Thyroid gland (tissue), 4 donors: ENCODE measurements at regions not wholly inside any gene's neighbourhood (a gene's known extent, or its start where the extent isn't known, plus 50 kb on each side); places are given as distances from the start of the nearest gene placed in this dataset.

Experiments used
- DNase-seq, 2 donors: peaks; one replicate each; pipeline ENCODE4 v3.0.0-alpha.2; 2019
- H3K27ac ChIP-seq, 3 donors: fragments of 200-600 bp; sonication (generic); 1 replicate in 2 of 3; 2 replicates in 1 of 3; pipeline ENCODE4 v1.5.1; 2016 to 2019; ENCODE audit warnings: mild to moderate bottlenecking in 1 of 3, moderate library complexity in 1 of 3
- H3K27me3 ChIP-seq: fragments of 200-600 bp; sonication (generic); one replicate; pipeline ENCODE4 v1.5.1; 2019
- H3K36me3 ChIP-seq, 2 donors: fragments of 200-600 bp; sonication (generic); one replicate each; pipeline ENCODE4 v1.5.1; 2016 to 2019
- H3K4me1 ChIP-seq, 2 donors: fragments of 200-600 bp; sonication (generic); one replicate each; pipeline ENCODE4 v1.5.1; 2017 to 2019
- H3K4me3 ChIP-seq, 3 donors: fragments of 200-600 bp; sonication (generic); replicated peaks in 1 of 3; 1 replicate in 2 of 3; 2 replicates in 1 of 3; pipeline ENCODE4 v1.5.1; 2016; ENCODE audit warnings: mild to moderate bottlenecking in 1 of 3
- H3K9me3 ChIP-seq: fragments of 200-600 bp; sonication (generic); one replicate; pipeline ENCODE4 v1.5.1; 2017
- POLR2A ChIP-seq, 2 donors: fragments of 450-650 bp; IDR thresholded peaks; one replicate each; pipeline ENCODE4 v1.6.1; 2017; ENCODE audit warnings: antibody characterized with exemption in 2 of 2, mild to moderate bottlenecking in 2 of 2, moderate library complexity in 1 of 2
- WGBS, 2 donors: methylation state at CpG; one replicate each; pipeline ENCODE4 v1.1.5; 2017; 5-methylcytosine and 5-hydroxymethylcytosine counted together
- intact Hi-C: fragments of 100-400 bp; cut with DNase I; formaldehyde crosslinking; loops from one replicate; pipeline ENCODE4 v1.15.1; 2023
- TF ChIP-seq, protein P1 (sequence below), 6 experiments: fragments of 200-600 bp in 3 of 6; fragments of 450-650 bp in 3 of 6; sonication (generic) in 3 of 6; IDR thresholded peaks; one replicate each; pipeline ENCODE4 v1.5.1; 2016 to 2019; ENCODE audit warnings: antibody characterized with exemption in 6 of 6, mild to moderate bottlenecking in 2 of 6, inconsistent platforms in 1 of 6, moderate library complexity in 1 of 6

GRCh38 chr12:83414981-83415380 is 728.3 kb downstream of the TMTC2 start:
- H3K36me3 ChIP-seq: no peaks in the 10 kb centered on the region
- no peaks in the 10 kb centered on the region for H3K9me3 ChIP-seq
- H3K27me3 ChIP-seq: no peaks in the 10 kb centered on the region
- 90% methylated on average over 3 of the region's 3 CpGs; no CpG with 5 or more reads in 1 of the 2 donors for WGBS, 2 donors
- DNase-seq: no peak
- no peak overlapping the region for H3K27ac ChIP-seq
- intact Hi-C loops: no loop called here
- H3K4me1 ChIP-seq: no peaks in the 10 kb centered on the region
- H3K4me3 ChIP-seq: no peak overlapping the region
- TF ChIP-seq, protein P1, sequence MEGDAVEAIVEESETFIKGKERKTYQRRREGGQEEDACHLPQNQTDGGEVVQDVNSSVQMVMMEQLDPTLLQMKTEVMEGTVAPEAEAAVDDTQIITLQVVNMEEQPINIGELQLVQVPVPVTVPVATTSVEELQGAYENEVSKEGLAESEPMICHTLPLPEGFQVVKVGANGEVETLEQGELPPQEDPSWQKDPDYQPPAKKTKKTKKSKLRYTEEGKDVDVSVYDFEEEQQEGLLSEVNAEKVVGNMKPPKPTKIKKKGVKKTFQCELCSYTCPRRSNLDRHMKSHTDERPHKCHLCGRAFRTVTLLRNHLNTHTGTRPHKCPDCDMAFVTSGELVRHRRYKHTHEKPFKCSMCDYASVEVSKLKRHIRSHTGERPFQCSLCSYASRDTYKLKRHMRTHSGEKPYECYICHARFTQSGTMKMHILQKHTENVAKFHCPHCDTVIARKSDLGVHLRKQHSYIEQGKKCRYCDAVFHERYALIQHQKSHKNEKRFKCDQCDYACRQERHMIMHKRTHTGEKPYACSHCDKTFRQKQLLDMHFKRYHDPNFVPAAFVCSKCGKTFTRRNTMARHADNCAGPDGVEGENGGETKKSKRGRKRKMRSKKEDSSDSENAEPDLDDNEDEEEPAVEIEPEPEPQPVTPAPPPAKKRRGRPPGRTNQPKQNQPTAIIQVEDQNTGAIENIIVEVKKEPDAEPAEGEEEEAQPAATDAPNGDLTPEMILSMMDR (IDR thresholded peaks at IDR 0.05): no peak
- TF ChIP-seq POLR2A (IDR thresholded peaks at IDR 0.05): no peak

DNA sequence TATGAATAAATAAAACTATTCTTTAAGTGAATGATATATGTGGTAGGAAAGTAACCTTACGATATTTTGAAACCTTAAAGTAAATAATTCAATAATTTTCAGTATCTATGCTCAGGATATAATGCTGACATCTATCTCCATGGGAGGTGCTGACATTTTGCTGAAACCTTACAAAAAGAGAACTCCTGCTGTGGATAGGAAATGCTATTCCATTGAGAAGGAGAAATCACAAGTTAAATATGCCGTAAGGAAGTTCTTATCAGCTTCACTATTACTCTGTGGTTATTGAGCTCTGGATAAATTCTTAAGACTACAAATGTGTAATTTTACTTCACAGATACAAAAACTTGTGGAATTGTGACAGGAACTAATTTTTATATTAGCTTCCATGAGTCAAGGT is 722.1 kb downstream of the TMTC2 start:
- intact Hi-C loops: no loop called here
- H3K9me3 ChIP-seq: no peaks in the 10 kb centered on the region
- WGBS, 2 donors: 84 to 93% methylated on average over 2 of the region's 2 CpGs

GRCh38 chr12:83408146-83408545 is 721.4 kb downstream of the TMTC2 start:
- Histone ChIP-seq H3K27me3 (no peaks in the 10 kb centered on the region), H3K4me1 (no peaks in the 10 kb centered on the region), H3K4me3 (no peak overlapping the region), H3K36me3 (no peaks in the 10 kb centered on the region), H3K9me3 (no peaks in the 10 kb centered on the region), H3K27ac (no peak overlapping the region)
- TF ChIP-seq, protein P1 (IDR thresholded peaks at IDR 0.05): no peak
- no peak for TF ChIP-seq POLR2A (IDR thresholded peaks at IDR 0.05)
- intact Hi-C loops: no loop called here
- DNase-seq: no peak
- WGBS, 2 donors: 54 to 67% methylated on average over 2 of the region's 2 CpGs

More for the DNA sequence above, 722.1 kb downstream of the TMTC2 start:
- no peak for TF ChIP-seq POLR2A (IDR thresholded peaks at IDR 0.05)
- TF ChIP-seq, protein P1 (IDR thresholded peaks at IDR 0.05): no peak
- Histone ChIP-seq H3K4me1 (no peaks in the 10 kb centered on the region), H3K4me3 (no peak overlapping the region), H3K27me3 (no peaks in the 10 kb centered on the region), H3K36me3 (no peaks in the 10 kb centered on the region), H3K27ac (no peak overlapping the region)
- no peak for DNase-seq

DNA sequence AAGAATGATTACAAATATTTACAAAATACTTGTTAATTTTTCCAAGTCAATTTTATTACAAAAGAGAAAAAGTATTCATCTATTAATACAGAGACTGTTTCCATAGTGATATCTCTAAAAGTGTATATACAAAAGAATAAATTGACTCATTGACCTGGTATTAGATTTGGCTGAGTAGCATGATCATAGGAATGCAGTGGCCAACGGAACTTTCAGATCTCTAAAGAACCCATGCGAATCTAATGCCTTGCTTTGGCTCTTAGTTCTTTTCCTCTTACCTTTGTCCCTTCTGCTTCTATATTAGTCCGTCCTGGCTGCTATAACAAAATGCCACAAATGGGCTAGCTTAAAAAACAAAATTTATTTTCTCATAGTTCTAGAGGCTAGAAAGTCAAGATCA is 717.8 kb downstream of the TMTC2 start:
- intact Hi-C loops: no loop called here
- Histone ChIP-seq H3K27ac (no peak overlapping the region), H3K36me3 (no peaks in the 10 kb centered on the region), H3K4me1 (no peaks in the 10 kb centered on the region), H3K9me3 (no peaks in the 10 kb centered on the region), H3K27me3 (no peaks in the 10 kb centered on the region), H3K4me3 (no peak overlapping the region)
- TF ChIP-seq, protein P1 (IDR thresholded peaks at IDR 0.05): no peak
- no peak for TF ChIP-seq POLR2A (IDR thresholded peaks at IDR 0.05)
- 88 to 95% methylated on average over 3 of the region's 3 CpGs for WGBS, 2 donors
- DNase-seq: no peak

DNA sequence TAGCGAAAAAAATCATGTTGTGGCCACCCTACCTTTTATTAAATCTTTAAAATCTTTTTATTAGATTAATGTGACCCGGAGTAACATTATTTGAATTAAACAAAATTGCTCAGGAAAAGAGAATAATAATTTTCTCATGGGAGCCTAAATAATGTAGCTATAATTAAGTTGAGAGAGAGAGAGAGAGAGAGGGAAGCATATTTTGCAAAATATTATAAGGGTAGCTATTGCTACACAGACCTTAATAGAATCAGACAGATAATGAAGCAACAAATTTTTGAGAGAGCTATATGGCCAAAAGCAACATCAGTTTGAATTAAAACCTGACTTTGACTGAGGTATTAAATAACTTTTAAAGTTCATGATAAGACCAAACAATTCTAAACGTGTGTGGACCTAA is 703.5 kb downstream of the TMTC2 start:
- H3K9me3 ChIP-seq: no peaks in the 10 kb centered on the region
- no peak for DNase-seq
- TF ChIP-seq, protein P1 (IDR thresholded peaks at IDR 0.05): no peak
- TF ChIP-seq POLR2A (IDR thresholded peaks at IDR 0.05): no peak
- no peak overlapping the region for H3K27ac ChIP-seq
- intact Hi-C loops: no loop called here
- 77 to 82% methylated on average over 3 of the region's 3 CpGs for WGBS, 2 donors
- H3K4me3 ChIP-seq: no peak overlapping the region
- H3K36me3 ChIP-seq: no peaks in the 10 kb centered on the region
- H3K27me3 ChIP-seq: no peaks in the 10 kb centered on the region
- no peaks in the 10 kb centered on the region for H3K4me1 ChIP-seq
